MM.1S (cell line): ENCODE measurements at regions not wholly inside any gene's neighbourhood (a gene's known extent, or its start where the extent isn't known, plus 50 kb on each side); places are given as distances from the start of the nearest gene placed in this dataset.

Source experiments
- DNase-seq: peaks from one replicate; pipeline ENCODE4 v3.0.0-alpha.2; 2015
- H2AFZ ChIP-seq: fragments of 300-600 bp; sonication (generic); 2 replicates; pipeline ENCODE4 v1.6.0; 2016; ENCODE audit warnings: antibody characterized with exemption, low read length
- H3F3A ChIP-seq: fragments of 300-600 bp; sonication (generic); 2 replicates; pipeline ENCODE4 v1.6.1; 2016; ENCODE audit warnings: mild to moderate bottlenecking, antibody characterized with exemption, low read length, moderate library complexity, mixed read lengths; ENCODE audit not compliant: insufficient read depth
- H3K27ac ChIP-seq: fragments of 300-600 bp; sonication (generic); 2 replicates; pipeline ENCODE4 v1.5.1; 2016; ENCODE audit warnings: mild to moderate bottlenecking, low read length
- H3K27me3 ChIP-seq: fragments of 300-600 bp; sonication (generic); replicated peaks from 2 replicates; pipeline ENCODE4 v1.6.0; 2016; ENCODE audit warnings: low read length; ENCODE audit not compliant: insufficient read depth
- H3K36me3 ChIP-seq: fragments of 300-600 bp; sonication (generic); replicated peaks from 2 replicates; pipeline ENCODE4 v1.6.1; 2016; ENCODE audit warnings: mild to moderate bottlenecking, low read length, mixed read lengths; ENCODE audit not compliant: insufficient read depth
- H3K4me1 ChIP-seq: fragments of 300-600 bp; sonication (generic); 2 replicates; pipeline ENCODE4 v1.6.1; 2016; ENCODE audit warnings: low read length, mixed read lengths
- H3K4me2 ChIP-seq: fragments of 300-600 bp; sonication (generic); 2 replicates; pipeline ENCODE4 v1.6.0; 2016; ENCODE audit warnings: low read depth, low read length
- H3K4me3 ChIP-seq: fragments of 300-600 bp; sonication (generic); 2 replicates; pipeline ENCODE4 v1.5.1; 2016; ENCODE audit warnings: low read length, mixed read lengths
- H3K79me2 ChIP-seq: fragments of 300-600 bp; sonication (generic); 2 replicates; pipeline ENCODE4 v1.6.1; 2016; ENCODE audit warnings: mixed run types, low read length, mixed read lengths
- H3K9ac ChIP-seq: fragments of 300-600 bp; sonication (generic); 2 replicates; pipeline ENCODE4 v1.6.1; 2016; ENCODE audit warnings: low read length, mixed read lengths
- H3K9me2 ChIP-seq: fragments of 300-600 bp; sonication (generic); replicated peaks from 2 replicates; pipeline ENCODE4 v1.6.1; 2016; ENCODE audit warnings: mild to moderate bottlenecking, low read length, mixed read lengths; ENCODE audit not compliant: insufficient read depth
- H3K9me3 ChIP-seq: fragments of 300-600 bp; sonication (generic); replicated peaks from 2 replicates; pipeline ENCODE4 v1.6.1; 2016; ENCODE audit warnings: mild to moderate bottlenecking, low read length, mixed read lengths; ENCODE audit not compliant: insufficient read depth
- H4K20me1 ChIP-seq: fragments of 300-600 bp; sonication (generic); 2 replicates; pipeline ENCODE4 v1.6.1; 2016; ENCODE audit warnings: mild to moderate bottlenecking, low read length, moderate library complexity, mixed read lengths; ENCODE audit not compliant: insufficient read depth
- CTCF ChIP-seq: fragments of 300-600 bp; sonication (generic); IDR thresholded peaks from 2 replicates; pipeline ENCODE4 v1.5.1; 2016; ENCODE audit warnings: antibody characterized with exemption, low read length, mixed read lengths
- EZH2 ChIP-seq: fragments of 300-600 bp; sonication (generic); optimal IDR thresholded peaks from 2 replicates; pipeline ENCODE3; 2017; ENCODE audit warnings: low read depth, mild to moderate bottlenecking, antibody characterized with exemption, low read length, mixed read lengths
- EZH2phosphoT487 ChIP-seq: fragments of 300-600 bp; sonication (generic); IDR thresholded peaks from 2 replicates; pipeline ENCODE4 v1.6.1; 2018; ENCODE audit warnings: antibody characterized with exemption, low read length

GRCh38 chr2:19131871-19132270, 226.6 kb downstream of the OSR1 start:
- no peaks in the 10 kb centered on the region for H3K79me2 ChIP-seq
- no peak overlapping the region for H3K27ac ChIP-seq
- H3K9me2 ChIP-seq = no peaks in the 10 kb centered on the region

GRCh38 chr2:19128148-19128547, 230.3 kb downstream of the OSR1 start:
- Histone ChIP-seq H4K20me1 (no peaks in the 10 kb centered on the region), H2AFZ (no peak overlapping the region), H3K9me3 (no peaks in the 10 kb centered on the region), H3K9ac (no peak overlapping the region), H3K4me3 (no peak overlapping the region), H3K27ac (no peak overlapping the region), H3K4me2 (no peak overlapping the region), H3K4me1 (no peaks in the 10 kb centered on the region), H3K27me3 (no peaks in the 10 kb centered on the region), H3K36me3 (no peaks in the 10 kb centered on the region), H3F3A (no peaks in the 10 kb centered on the region), H3K9me2 (no peaks in the 10 kb centered on the region), H3K79me2 (no peaks in the 10 kb centered on the region)
- TF ChIP-seq CTCF = no peak
- no peak for TF ChIP-seq EZH2
- TF ChIP-seq EZH2phosphoT487 = no peak
- DNase-seq = no peak

More at GRCh38 chr2:19131871-19132270, 226.6 kb downstream of the OSR1 start:
- Histone ChIP-seq H2AFZ (no peak overlapping the region), H4K20me1 (no peaks in the 10 kb centered on the region), H3K9ac (no peak overlapping the region), H3K9me3 (no peaks in the 10 kb centered on the region), H3F3A (no peaks in the 10 kb centered on the region), H3K36me3 (no peaks in the 10 kb centered on the region), H3K27me3 (no peaks in the 10 kb centered on the region), H3K4me1 (no peaks in the 10 kb centered on the region), H3K4me3 (no peak overlapping the region), H3K4me2 (no peak overlapping the region)
- DNase-seq = no peak
- TF ChIP-seq EZH2 (no peak), EZH2phosphoT487 (no peak), CTCF (no peak)

GRCh38 chr2:19127616-19128015, 230.8 kb downstream of the OSR1 start:
- Histone ChIP-seq H3K4me1 (no peaks in the 10 kb centered on the region), H3K79me2 (no peaks in the 10 kb centered on the region), H3K9me3 (no peaks in the 10 kb centered on the region), H3K27ac (no peak overlapping the region), H3K4me2 (no peak overlapping the region), H3K27me3 (no peaks in the 10 kb centered on the region), H2AFZ (no peak overlapping the region), H3K9ac (no peak overlapping the region), H4K20me1 (no peaks in the 10 kb centered on the region), H3F3A (no peaks in the 10 kb centered on the region), H3K36me3 (no peaks in the 10 kb centered on the region), H3K4me3 (no peak overlapping the region), H3K9me2 (no peaks in the 10 kb centered on the region)
- no peak for DNase-seq
- TF ChIP-seq CTCF = no peak
- TF ChIP-seq EZH2phosphoT487 = no peak
- TF ChIP-seq EZH2 = no peak
